ENCODE measurements at regions not wholly inside any gene's neighbourhood (a gene's known extent, or its start where the extent isn't known, plus 50 kb on each side); places are given as distances from the start of the nearest gene placed in this dataset.
"Not testable (repeated sequence)": the region's sequence is repeated elsewhere in the genome, so short reads cannot be mapped to it uniquely, and the experiment has no call there.

- intact Hi-C loops (cut with DNase I): no loop called here
- DNase-seq (ENCODE audit: missing footprints) (no peak), ATAC-seq (no peak)
Observed at GRCh38 chr5:91291628-91292569, 91.2 kb downstream of the ARRDC3 start.

- DNase-seq (ENCODE audit: missing footprints) (no peak), ATAC-seq (peak; percentile 88)
- intact Hi-C loops (cut with DNase I): no loop called here
Observed at GRCh38 chr5:91288118-91288916, 94.8 kb downstream of the ARRDC3 start.

- DNase-seq (ENCODE audit: missing footprints); ATAC-seq; intact Hi-C loops (cut with DNase I): not testable (repeated sequence)
Observed at GRCh38 chr5:91285062-91285461, 98.1 kb downstream of the ARRDC3 start.

GRCh38 chr5:91283899-91284298, 99.2 kb downstream of the ARRDC3 start:
- intact Hi-C loops (cut with DNase I): loop anchor here (5.0 kb wide), 1 partner anchor 182 kb away; no protein-coding TSS in a partner anchor
- ATAC-seq: no peak
- no peak for DNase-seq (ENCODE audit: missing footprints)

GRCh38 chr5:91283326-91283725, 99.8 kb downstream of the ARRDC3 start:
- ATAC-seq (no peak), DNase-seq (ENCODE audit: missing footprints) (no peak)
- intact Hi-C loops (cut with DNase I): loop anchor here (5.0 kb wide), 1 partner anchor 181 kb away; no protein-coding TSS in a partner anchor

- no peak for DNase-seq (ENCODE audit: missing footprints)
- no peak for ATAC-seq
- intact Hi-C loops (cut with DNase I): loop anchor here (5.0 kb wide), 1 partner anchor 180 kb away; no protein-coding TSS in a partner anchor
Observed at GRCh38 chr5:91282210-91282609, 100.9 kb downstream of the ARRDC3 start.

GRCh38 chr5:91281401-91281800, 101.7 kb downstream of the ARRDC3 start:
- ATAC-seq: no peak
- intact Hi-C loops (cut with DNase I): loop anchor here (2.0 to 5.0 kb wide), 2 partner anchors 33 to 179 kb away; no protein-coding TSS in a partner anchor
- DNase-seq (ENCODE audit: missing footprints): no peak

GRCh38 chr5:91280362-91281269, 102.5 kb downstream of the ARRDC3 start:
- intact Hi-C loops (cut with DNase I): loop anchor here (1.0 to 5.0 kb wide), 3 partner anchors 34 to 178 kb away; partner anchors contain the start of gene ARRDC3
- ATAC-seq (peak; percentile 97), DNase-seq (ENCODE audit: missing footprints) (peak; percentile 96)

GRCh38 chr5:91277840-91278239, 105.3 kb downstream of the ARRDC3 start:
- no peak for DNase-seq (ENCODE audit: missing footprints)
- ATAC-seq: no peak
- intact Hi-C loops (cut with DNase I): no loop called here

GRCh38 chr5:91277093-91277626, 106.0 kb downstream of the ARRDC3 start:
- intact Hi-C loops (cut with DNase I): no loop called here
- no peak for DNase-seq (ENCODE audit: missing footprints)
- no peak for ATAC-seq

- no peak for DNase-seq (ENCODE audit: missing footprints)
- ATAC-seq: no peak
- intact Hi-C loops (cut with DNase I): no loop called here
Observed at GRCh38 chr5:91272858-91273257, 110.3 kb downstream of the ARRDC3 start.

- DNase-seq (ENCODE audit: missing footprints) (no peak), ATAC-seq (no peak)
- intact Hi-C loops (cut with DNase I): no loop called here
Observed at GRCh38 chr5:91271999-91272398, 111.1 kb downstream of the ARRDC3 start.

GRCh38 chr5:91269198-91269597, 113.9 kb downstream of the ARRDC3 start:
- DNase-seq (ENCODE audit: missing footprints) (no peak), ATAC-seq (no peak)
- intact Hi-C loops (cut with DNase I): loop anchor here (5.0 kb wide), 1 partner anchor 43 kb away; no protein-coding TSS in a partner anchor

- no peak for DNase-seq (ENCODE audit: missing footprints)
- intact Hi-C loops (cut with DNase I): loop anchor here (5.0 kb wide), 1 partner anchor 46 kb away; no protein-coding TSS in a partner anchor
- peak; percentile 68 for ATAC-seq
Observed at GRCh38 chr5:91266184-91266705, 116.9 kb downstream of the ARRDC3 start.

GRCh38 chr5:91264311-91265051, 118.6 kb downstream of the ARRDC3 start:
- no peak for ATAC-seq
- intact Hi-C loops (cut with DNase I): loop anchor here (5.0 kb wide), 1 partner anchor 48 kb away; no protein-coding TSS in a partner anchor

GRCh38 chr5:91263898-91264297, 119.2 kb downstream of the ARRDC3 start:
- intact Hi-C loops (cut with DNase I): no loop called here
- no peak for ATAC-seq
- DNase-seq (ENCODE audit: missing footprints): no peak

More at GRCh38 chr5:91264311-91265051, 118.6 kb downstream of the ARRDC3 start:
- no peak for DNase-seq (ENCODE audit: missing footprints)

GRCh38 chr5:91257301-91257700, 125.8 kb downstream of the ARRDC3 start:
- no peak for ATAC-seq
- DNase-seq (ENCODE audit: missing footprints): no peak
- intact Hi-C loops (cut with DNase I): no loop called here
